Epithelial cell of proximal tubule (primary cell): ENCODE measurements at regions not wholly inside any gene's neighbourhood (a gene's known extent, or its start where the extent isn't known, plus 50 kb on each side); places are given as distances from the start of the nearest gene placed in this dataset.
A peak's percentile ranks its signal among the peaks of the same experiment; 100 is the strongest.

Experiments
- DNase-seq: peaks from one replicate; pipeline ENCODE4 v3.0.0-alpha.2; 2011; ENCODE audit warnings: low read depth
- H3K4me3 ChIP-seq: 2 replicates; pipeline ENCODE4 v1.5.1; 2011; ENCODE audit warnings: low read depth, mild to moderate bottlenecking, low read length
- TF ChIP-seq, protein P1 (sequence below): conservative IDR thresholded peaks from 2 replicates; pipeline ENCODE4 v1.5.1; 2012; ENCODE audit warnings: low read depth, mild to moderate bottlenecking, low read length

- TF ChIP-seq, protein P1, sequence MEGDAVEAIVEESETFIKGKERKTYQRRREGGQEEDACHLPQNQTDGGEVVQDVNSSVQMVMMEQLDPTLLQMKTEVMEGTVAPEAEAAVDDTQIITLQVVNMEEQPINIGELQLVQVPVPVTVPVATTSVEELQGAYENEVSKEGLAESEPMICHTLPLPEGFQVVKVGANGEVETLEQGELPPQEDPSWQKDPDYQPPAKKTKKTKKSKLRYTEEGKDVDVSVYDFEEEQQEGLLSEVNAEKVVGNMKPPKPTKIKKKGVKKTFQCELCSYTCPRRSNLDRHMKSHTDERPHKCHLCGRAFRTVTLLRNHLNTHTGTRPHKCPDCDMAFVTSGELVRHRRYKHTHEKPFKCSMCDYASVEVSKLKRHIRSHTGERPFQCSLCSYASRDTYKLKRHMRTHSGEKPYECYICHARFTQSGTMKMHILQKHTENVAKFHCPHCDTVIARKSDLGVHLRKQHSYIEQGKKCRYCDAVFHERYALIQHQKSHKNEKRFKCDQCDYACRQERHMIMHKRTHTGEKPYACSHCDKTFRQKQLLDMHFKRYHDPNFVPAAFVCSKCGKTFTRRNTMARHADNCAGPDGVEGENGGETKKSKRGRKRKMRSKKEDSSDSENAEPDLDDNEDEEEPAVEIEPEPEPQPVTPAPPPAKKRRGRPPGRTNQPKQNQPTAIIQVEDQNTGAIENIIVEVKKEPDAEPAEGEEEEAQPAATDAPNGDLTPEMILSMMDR = no peak
- H3K4me3 ChIP-seq = no peak overlapping the region
- peak; percentile 47 for DNase-seq
Measured at GRCh38 chr13:99034333-99035085, 56.6 kb upstream of the DOCK9 start.

- DNase-seq = no peak
- TF ChIP-seq, protein P1 = no peak
- no peak overlapping the region for H3K4me3 ChIP-seq
Measured at GRCh38 chr13:99035715-99036114, 57.9 kb upstream of the DOCK9 start.

DNA sequence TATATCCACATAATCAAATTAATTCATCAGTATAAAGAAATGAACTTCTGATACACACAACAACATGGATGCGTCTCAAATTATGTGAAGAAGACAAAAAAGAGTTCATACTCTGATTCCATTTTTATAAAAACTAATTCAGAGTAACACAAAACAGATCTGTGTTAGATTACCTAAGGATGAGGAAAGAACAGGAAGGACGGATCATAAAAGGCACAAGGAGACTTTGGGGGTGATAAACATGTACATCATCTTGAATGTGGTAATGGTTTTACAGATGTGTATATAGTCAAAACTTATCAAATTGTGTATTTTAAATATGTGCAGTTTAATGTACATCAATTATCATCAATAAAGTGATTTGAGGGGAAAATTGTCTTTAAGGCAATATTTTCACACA is 59.9 kb upstream of the DOCK9 start:
- TF ChIP-seq, protein P1 = no peak

DNA sequence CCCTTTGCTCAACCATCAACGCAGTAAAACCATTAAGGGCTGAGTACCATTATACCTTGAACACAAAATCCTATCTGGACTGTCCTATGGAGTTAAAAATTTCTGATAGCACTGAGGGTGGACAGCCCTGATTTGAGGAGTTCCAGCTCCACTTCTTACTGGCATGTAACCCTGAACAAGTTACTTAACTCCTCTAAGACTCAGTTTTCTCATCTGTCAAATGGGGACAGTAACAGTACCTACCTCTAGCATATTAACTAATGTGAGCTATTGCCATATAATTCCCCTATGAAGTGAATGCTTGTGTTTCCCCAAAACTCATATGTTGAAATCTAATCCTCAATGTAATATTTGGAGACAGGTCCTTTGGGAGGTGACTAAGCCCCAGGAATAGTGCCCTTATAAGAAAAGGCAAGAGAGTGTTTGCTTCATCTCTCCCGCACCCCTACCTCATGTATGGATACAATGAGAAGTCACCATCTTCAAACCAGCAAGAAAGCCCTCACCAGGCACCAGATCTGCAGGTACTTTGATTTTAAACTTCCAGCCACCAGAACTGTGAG is 61.9 kb upstream of the DOCK9 start:
- no peak overlapping the region for H3K4me3 ChIP-seq
- no peak for DNase-seq

More for the DNA sequence above, 59.9 kb upstream of the DOCK9 start:
- no peak for DNase-seq
- no peak overlapping the region for H3K4me3 ChIP-seq

DNA sequence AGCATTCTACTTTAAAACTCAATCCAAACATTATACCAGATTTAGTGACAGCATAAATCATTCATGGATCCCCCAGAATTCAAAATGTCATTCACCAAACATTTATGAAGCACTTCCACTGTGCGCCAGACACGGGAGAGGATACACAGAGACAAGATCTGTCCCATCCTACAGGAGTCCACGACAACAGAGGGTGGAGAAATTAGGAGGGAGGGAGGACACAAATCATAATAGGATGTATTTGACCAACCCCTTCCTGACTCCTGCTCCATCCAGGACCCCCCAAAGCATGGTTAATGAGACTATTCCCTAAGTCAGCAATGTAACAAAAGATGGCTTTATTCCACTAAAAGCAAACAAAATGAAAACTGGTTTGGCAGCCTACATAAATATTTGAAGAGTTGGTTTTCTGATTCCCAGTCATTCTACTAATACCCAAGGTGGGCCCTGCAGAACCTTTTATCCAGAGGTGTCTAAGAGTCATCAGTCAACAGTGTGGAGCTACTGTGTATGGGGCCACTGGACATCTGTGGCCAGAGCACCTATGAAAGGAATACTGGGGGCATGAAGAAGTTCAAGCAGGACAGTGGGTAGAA is 62.8 kb upstream of the DOCK9 start:
- DNase-seq = no peak
- H3K4me3 ChIP-seq = no peak overlapping the region
- TF ChIP-seq, protein P1 = no peak

More for the DNA sequence above, 61.9 kb upstream of the DOCK9 start:
- TF ChIP-seq, protein P1 = no peak

DNA sequence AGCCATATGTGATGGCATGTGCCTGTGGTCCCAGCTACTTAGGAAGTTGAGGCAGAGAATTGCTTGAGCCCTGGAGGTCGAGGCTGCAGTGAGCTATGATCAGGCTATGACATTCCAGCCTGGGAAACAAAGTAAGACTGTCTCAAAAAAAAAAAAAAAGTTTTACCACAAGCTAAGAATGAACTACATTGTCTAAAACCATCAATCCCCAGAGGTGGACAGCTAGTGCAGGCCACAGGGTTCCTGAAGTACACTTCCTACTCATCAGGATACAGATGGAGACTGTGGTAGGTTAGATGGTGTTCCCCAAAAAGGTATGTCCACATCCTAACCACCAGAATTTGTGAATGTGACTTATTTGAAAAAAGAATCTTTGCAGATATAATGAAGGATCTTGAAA is 63.5 kb upstream of the DOCK9 start:
- no peak overlapping the region for H3K4me3 ChIP-seq
- TF ChIP-seq, protein P1 = no peak
- no peak for DNase-seq
